Stimulated activated naive CD4-positive, alpha-beta T cell (primary cell): ENCODE measurements at regions not wholly inside any gene's neighbourhood (a gene's known extent, or its start where the extent isn't known, plus 50 kb on each side); places are given as distances from the start of the nearest gene placed in this dataset.

Experiments used
- DNase-seq, 6 experiments: peaks; one replicate each; lab custom pipeline; 2025; lab: John Stamatoyannopoulos, UW

DNA sequence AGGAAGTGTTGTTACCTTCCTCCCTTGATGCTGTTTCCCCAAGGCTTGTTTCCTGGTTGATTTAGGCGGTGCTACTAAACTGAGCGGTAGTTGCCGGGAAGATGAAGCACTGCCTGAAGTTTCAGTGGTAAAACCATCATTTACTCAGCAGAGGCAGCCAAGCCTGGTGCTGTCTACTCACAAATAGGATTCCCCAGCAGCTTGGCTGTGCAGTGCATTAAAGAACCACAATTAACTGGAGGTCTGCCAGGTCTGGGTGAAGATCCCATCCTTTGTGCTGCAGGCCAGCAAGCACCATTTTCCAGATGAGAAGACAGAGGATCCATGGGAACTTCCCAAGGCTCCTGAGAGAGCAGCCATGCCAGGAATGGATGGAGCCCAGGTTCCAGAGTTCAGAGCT lies 231.9 kb upstream of the E2F8 start:
- DNase-seq, result no peak

DNA sequence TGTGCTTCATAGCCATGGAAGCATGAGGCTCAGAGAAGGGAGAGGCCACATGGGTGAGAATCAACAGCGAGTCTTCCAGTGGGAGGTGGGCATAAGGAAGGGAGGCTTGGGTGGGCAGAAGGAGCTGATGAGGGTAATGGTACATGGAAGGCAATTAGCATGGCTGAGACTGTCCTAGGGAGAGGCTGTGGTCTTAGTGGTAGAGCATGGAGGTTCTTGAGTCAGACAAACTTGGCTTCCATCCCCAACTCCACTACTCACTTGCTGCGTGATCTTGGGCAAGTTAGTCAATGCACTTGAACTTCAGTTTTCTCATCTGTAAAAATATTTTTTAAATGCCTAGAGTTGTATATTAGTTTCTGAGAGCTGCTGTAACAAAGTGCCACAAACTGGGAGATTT lies 227.2 kb upstream of the E2F8 start:
- no peak for DNase-seq

DNA sequence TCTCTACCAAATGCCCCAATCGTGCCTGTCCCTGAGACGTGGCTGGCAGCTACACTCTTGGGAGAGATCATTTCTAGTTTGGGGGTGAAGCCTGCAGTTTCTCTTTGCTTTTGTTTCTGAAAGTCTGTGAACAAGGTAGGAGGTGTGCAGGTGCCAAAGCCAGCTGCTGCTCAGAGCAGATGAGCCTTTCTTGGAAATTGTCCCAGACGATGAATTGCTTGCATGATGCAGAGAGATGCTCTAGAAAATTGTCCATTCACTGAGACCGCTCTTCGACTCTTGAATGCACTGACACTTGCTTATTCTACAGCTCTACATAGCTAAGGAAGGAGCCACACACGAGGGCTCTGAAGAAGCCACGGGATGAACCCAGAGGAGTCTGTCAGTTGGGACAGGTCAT lies 225.6 kb upstream of the E2F8 start:
- no peak for DNase-seq

DNA sequence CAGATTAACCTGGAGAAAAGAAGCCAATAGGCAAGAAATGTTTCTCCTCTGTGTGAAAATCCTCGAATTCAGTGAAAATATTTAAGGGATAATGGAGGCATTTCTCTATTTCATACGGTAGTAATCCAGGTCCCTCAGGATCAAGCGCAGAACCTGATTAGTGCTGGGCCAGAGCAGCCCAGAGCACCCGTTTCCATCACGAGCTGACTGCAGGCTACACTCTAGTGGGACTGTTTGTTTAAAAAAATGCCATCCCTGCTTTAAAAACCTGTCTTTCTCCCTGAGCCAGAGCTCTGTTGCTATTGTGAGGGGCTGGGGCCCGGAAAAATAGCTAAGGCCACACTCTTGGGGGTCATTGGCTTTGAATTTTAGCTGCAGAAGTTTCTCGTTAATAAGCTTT lies 223.2 kb upstream of the E2F8 start:
- DNase-seq, result no peak

DNA sequence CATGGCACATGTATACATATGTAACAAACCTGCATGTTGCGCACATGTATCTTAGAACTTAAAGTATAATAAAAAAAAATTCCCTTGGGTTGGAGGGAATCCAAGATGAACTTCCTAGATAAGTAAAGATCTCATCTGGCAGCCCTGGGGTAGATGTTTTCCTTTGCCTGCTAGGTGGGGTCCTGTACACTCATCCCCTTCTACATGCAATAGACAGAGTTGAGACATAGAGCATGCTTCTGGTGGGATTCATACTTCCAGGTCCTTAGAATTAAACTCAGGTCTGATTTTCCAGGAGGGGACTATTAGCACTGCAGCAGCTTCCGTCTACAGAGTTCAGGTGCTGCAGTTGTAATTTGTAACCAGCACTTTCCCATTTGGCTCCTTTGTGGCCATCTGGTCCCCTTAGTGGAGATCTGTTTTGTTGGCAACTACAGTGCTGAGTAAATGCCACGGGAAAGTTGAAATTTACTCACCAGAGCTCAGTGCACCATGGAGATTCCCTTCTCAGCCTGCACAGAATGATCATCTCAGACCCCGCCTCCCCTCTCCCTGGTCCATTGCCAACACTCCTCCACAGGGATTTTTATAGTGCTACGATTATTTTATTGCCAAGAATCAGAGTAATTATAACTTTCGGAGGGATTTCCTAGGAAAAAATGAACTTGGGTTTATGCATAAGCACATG lies 220.1 kb upstream of the E2F8 start:
- DNase-seq, result no peak

DNA sequence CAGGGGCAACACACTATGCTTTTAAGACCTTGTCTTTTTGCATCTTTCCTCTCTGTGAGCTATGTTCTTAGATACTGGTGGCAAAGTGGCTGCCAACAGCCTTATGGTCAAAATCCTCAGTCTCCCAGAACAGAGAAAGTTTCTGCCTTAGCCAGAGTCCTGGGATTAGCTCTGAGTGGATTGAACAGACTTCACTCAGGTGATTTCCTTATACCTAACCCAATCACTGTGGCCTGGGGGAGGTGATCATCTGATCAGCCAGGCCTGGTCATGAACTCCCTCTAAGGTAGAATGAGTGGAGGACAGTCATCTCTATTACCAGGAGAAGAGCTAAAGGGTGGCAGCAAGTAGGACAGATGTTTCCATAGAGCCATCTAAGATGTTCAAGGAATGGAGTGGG lies 218.5 kb upstream of the E2F8 start:
- no peak for DNase-seq

DNA sequence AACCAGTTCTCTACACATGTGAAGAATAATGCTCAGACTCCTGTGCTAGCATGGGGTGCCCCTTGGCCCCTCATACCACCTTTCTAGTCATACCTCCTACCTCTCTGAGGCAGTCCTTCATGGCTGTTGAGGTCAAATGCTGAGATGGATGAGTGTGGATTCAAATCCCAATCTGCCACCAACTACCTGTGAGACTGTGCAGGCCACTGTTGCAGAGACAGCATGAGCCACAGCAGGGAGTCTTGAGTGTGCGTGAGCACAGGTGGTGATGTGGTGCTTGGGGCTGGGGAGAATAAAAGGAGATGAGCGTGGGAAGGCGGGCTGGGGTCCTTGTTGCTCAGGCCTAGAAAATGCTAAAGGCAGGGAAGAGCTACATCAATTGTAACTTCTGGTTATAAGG lies 218.0 kb upstream of the E2F8 start:
- DNase-seq, result no peak

DNA sequence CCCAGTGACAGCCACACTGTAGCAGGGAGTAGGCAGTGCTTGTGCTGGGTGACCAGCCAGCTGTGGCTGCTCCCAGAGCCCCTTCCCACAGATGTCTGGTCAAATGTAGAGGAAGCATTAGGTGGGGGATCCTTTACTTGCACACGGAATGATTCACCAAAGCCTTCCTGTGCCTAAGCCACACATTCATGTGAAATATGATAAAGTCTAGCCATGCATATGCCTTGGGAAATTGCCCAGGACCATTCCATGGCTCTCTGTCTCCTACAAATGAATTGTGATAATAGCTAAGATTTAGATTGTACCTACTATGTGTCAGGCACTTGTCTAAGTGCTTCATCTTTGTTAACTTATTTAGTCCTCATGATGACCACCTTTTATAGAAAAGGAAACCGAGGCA lies 217.5 kb upstream of the E2F8 start:
- no peak for DNase-seq

DNA sequence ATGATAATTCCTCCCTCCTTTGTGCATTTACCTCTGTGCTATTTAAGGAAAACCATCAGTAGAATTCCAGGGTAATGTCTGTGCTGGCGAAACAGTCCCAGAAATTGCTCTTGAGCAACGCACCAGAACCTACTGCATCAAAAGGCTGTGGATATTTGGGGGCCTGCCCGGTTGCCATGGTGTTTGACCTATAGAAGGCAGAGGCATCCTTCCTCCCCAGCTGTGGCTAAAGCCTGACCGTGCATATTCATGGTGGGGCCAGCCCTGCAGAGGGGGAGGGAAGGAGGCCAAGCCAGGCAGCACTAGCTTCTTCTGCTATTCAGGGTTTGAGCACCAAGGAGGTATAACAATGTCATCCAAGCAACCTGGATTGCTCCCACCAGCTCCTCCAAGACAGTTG lies 215.0 kb upstream of the E2F8 start:
- no peak for DNase-seq

DNA sequence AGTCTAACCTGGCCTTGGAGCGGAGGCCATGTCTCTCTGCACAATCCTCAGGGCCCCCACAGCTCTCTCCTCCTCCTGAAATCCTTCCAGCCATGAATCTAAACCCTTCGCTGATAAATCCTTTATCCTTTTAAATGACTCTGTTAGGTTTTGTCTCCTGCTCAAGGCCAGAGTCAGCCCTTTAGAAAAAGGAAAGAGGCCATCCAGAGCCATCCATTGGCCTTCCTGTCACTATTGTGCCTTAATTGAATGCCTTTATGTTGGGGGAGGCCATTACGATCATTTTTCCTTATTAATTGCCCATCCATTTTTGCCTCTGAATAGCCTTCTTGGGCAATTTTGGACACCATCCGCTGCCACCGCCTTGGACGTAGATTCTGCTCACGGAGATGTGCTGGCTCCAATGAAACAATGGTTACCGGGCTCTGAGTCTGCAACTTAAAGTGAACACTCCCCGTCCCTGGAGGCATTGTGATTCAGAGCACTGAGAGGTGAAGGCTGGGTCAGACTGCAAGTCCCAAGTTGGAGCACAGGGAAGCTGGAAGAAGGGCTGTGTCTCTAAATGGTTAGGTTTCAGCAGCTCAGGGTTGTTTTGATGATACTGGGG lies 213.0 kb upstream of the E2F8 start:
- DNase-seq, result no peak

DNA sequence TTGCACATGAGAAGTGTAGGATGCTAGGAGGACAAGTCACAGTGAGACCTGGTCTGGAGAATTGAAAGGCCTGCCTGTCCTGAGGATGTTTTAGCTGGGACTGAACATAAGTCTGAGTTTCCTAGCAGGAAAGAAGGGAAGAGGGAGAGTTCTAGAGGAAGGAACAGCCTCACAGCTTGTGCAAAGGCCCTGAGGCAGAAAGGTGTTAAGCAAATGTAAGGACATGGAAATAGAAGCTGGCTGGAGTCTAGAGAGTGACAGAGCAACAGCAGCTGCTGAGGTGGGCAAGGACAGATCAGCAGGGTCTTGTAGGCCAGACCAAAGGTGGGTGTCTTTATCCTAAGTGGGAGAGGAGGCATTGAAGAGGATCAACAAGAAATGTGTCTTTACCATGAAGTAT lies 210.9 kb upstream of the E2F8 start:
- no peak for DNase-seq

DNA sequence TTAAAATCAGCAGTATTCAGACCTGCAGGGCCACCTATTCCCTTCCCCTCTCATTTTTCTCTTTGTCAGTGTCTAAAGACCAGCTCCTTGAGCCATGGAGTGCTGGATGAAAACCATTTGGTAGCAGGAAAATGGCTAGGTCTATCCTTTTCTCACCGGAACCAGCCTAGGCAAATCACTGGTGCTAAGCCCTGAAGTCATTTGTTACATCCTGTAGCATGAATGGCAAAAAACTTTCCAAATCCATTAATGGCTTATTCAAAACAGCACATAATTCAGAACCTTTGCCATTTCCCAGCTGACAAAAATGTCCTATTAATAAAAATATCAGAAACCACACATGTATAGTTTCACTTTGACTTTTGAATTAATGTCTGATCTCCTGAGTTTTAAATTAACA lies 209.5 kb upstream of the E2F8 start:
- no peak for DNase-seq

DNA sequence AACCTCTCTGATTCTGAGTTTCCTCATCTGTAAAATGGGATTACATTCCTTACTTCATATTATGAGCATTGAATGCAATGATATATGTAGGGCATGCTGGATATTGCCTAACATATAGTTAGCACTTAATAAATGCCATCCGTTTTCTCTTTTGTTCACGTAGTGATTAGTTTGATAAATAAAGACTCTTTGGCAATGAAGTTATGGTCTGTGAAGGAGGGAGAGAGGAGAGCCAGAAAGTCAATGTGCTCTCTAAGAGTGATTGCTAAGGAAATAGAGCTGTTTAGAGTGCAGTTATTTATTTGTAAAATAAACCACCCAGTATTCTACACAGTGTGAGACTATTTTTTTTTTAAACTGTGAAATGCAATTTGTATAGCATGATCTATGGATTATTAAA lies 207.9 kb upstream of the E2F8 start:
- no peak for DNase-seq

DNA sequence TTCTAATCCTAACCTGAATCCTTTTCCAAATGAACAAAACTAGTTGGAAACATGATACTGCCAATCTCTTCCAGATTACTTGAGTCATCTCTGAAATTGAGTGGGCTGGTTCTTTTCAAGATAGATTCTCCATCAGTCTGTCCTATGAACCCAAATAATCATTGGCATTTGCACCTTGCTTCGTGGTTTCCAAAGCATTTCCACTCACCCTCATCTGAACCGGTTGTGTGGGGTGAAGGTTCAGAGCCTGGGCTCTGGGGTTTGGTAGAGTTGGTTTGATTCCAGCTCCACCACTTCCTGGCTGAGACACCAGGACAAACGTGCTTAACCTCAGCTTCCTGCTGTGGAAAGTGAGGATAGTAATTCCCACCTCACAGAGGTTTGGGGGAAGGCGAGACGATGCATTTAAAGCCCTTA lies 206.4 kb upstream of the E2F8 start:
- DNase-seq, result no peak

DNA sequence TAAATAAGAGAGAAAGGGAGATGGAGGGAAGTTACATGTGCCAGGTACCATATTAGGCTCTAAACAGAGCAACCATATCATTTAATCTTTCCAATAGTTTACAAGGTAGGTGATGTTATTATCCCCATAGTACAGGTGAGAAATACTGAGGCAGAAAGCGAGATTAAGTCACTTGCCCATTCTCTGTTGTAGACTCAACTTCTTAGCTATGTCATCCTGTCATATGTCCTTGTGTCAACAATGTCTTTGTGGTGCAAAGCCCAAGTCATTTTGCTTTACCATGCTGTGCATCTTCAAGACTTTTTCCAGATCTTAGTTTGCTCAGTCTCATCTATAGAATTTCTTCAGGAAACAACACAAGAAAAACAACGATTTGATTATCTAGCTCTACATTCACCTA lies 205.0 kb upstream of the E2F8 start:
- DNase-seq, result no peak

DNA sequence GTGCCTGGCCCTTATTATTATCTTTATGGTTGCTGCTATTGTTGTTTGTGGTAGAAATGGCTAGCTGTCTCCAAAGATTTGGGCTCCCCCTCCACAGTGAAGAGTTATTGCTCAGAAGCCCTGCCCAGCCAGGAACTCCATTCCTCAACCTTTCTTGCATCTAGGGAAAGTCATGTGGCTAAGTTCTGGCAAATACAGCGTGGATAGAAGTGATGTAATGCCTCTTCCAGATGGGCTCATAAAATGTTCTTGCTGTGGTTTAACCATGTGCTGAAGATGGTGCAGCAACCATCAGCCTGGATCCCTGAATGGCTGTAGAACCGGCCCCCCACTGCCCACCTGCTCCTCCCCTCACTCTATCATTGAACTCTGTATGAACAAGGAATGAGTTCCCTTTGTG lies 203.5 kb upstream of the E2F8 start:
- no peak for DNase-seq

DNA sequence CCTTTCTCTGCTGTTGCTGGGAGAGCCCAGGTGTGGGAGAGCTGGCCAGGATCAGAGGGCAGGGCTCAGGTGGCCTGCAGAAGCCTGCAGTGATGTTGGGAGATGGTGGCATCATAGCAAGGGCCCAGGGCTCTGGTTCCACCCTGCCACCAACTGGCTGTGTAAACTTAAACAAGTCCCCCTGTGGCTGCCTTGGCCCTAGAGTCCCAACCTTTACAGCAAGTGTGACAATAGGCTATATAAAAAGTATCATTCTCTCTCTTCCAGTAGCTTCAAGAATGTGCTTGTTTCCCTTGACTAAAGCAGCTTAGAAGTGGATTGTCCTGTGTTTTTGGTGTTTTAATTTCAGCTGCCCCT lies 201.8 kb upstream of the E2F8 start:
- DNase-seq, result no peak

DNA sequence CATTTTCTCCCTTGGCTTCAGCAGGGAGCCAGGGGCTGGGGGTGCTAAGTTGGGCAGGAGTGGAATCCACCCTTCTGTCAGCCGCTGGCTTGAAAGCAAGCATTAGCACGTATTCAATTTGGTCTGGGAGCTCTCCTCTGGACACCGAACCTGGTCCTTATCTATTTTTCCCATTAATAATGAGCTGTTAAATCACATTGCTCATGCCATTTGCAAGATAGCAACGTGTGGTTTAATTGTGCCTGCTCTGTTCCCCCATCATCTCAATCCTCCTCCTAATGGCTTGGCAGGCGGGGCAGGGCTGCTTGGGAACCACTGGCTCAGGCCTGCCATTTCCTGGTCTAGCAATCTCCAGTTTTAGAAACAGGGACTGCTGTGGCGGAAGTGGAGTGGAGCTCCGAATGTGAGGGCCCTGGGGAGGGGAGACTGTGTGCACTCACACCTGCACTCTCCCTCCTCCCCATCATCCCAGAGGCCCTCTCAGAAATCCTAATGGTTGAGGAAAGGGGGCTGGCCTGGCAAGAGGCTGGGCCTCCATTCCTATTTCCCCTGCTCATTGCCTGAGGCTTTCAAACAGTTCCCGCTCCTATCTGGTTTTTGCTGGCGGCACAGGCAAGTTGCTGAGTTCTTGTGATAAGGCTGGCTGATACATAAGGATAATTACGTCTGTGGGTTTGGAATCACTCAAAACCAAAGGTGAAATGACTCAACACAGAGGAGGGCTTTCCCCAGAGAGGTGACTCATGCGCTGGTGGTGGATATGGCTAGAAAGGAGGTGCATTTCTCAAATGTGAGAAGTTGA lies 201.2 kb upstream of the E2F8 start:
- DNase-seq, result no peak

DNA sequence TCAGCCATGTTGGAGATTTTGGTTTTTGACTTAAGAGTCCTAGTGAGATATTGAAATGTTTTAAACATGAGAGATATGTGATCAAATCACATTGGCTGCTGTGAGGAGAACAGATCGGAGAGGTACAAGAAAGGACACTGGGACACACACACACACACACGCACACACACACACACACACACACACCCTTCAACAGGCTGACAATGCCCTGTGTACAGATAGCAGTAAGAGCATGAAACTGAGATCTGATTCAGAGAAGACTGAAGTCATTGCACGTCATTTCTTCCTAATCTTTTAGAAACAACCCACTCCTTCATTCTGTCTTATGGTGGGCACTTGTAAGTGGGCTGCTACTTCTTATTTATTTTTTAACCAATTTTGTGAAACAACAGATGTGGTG lies 200.5 kb upstream of the E2F8 start:
- DNase-seq, result no peak

DNA sequence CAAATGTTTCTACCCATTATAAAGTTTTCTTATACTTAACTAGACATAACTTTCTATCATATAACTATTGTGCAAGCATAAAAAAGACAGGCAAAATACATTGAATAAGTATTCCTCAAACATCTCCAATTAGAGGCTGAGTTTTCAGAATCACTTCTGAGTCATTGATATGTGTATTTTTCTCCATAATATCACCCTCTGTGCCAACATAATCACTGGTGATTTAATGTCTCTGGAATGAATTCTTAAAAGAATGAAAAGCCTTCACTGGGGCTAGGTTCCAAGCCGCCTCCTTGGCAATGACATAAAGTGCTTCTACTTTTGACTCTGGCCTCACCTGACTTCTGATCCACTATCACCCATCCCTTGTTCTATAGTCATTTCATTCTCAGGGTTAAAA lies 197.0 kb upstream of the E2F8 start:
- no peak for DNase-seq

DNA sequence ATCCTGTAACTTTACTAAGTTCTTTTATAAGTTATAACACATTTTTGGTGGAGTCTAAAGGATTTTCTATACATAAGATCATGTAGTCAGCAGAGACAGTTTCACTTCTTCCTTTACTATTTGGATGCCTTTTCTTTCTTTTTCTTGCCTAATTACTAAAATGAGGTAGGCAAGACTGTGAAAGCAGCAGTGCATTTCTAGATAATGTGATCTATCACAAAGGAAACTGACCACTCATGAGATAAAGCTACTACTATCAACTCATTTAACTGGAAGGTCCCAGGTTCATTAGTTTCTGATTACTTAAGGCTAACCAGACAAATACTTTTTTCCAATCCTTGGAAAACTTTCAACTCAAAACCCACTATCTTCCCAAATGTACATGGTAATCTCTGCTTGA lies 196.2 kb upstream of the E2F8 start:
- DNase-seq, result no peak

DNA sequence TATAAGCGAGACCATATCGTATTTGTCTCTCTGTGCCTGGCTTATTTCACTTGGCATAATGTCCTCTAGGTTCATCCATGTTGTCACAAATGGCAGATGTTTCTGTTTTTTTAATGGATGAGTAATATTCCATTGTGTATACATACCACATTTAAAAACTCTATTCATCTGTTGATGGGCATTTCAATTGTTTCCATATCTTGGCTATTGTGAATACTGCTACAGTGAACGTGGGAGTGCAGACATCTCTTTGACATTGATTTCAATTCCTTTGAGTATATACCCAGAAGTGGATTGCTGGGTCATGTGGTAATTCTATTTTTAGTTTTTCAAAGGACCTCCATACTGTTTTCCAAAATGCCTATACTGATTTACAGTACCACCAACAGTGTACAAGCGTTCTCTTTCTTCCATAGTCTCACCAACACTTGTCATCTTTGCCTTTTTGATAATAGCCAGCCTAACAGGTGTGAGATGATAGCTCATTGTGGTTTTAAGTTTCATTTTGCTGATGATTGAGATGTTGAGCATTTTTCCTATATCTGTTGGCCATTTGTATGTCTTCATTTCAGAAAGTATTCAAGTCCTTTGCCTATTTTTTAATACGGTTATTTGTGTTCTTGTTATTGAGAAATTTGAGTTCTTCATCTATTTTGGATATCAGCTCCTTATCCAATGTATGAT lies 194.7 kb upstream of the E2F8 start:
- no peak for DNase-seq

DNA sequence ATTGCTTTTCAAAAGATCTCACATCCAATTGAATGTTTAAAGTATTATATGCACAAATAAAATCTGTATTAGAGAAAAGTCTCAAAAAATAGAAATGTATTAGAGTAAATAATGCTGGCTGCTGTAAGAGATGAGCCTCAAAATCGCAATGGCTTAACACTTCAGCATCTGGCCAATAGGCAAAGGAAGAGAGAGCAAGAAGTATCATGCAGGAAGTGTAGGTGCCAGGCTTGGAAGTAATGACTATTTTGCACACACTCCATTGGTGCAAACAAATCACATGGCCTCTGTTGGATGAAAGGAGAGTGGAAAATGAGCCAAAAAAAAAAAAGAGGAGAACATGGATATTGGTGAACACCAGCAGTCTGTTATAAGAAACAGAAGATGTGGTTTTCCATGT lies 193.0 kb upstream of the E2F8 start:
- no peak for DNase-seq
